OCI-M1 (cell line): ENCODE measurements at regions not wholly inside any gene's neighbourhood (a gene's known extent, or its start where the extent isn't known, plus 50 kb on each side); places are given as distances from the start of the nearest gene placed in this dataset.
"Not testable (repeated sequence)": the region's sequence is repeated elsewhere in the genome, so short reads cannot be mapped to it uniquely, and the experiment has no call there.

Experiments
- DNase-seq: peaks from one replicate; lab custom pipeline; 2025; lab: John Stamatoyannopoulos, UW

- DNase-seq, result peak; percentile 63
Observed at GRCh38 chr6:94902974-94903628, 674.2 kb upstream of the MANEA start.

- no peak for DNase-seq
Observed at GRCh38 chr6:94899191-94899590, 678.1 kb upstream of the MANEA start.

DNA sequence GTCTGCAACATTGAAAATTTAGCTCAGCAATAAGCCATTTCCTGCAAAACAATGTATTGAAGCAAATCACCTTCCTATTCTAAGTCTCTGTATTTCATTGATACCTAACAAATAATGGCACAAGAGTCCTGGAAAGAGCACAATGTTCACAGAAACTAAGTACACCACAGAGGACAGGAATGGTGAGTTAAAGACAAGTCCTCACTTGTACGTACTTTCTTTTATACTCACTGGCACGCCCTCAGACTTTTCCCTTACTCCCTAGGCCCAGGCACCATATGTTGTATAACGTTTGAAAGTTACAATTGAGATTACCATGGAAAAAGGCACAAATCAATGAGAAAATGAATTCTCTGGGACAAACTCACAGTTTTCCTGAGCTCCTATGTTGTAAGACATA, 683.0 kb upstream of the MANEA start:
- DNase-seq, result no peak

- no peak for DNase-seq
Observed at GRCh38 chr6:94893327-94893726, 684.0 kb upstream of the MANEA start.

GRCh38 chr6:94873819-94874218, 703.5 kb upstream of the MANEA start:
- peak; percentile 69 for DNase-seq

GRCh38 chr6:94862112-94862511, 715.2 kb upstream of the MANEA start:
- DNase-seq, result no peak

- no peak for DNase-seq
Observed at GRCh38 chr6:94859924-94860323, 717.4 kb upstream of the MANEA start.

DNA sequence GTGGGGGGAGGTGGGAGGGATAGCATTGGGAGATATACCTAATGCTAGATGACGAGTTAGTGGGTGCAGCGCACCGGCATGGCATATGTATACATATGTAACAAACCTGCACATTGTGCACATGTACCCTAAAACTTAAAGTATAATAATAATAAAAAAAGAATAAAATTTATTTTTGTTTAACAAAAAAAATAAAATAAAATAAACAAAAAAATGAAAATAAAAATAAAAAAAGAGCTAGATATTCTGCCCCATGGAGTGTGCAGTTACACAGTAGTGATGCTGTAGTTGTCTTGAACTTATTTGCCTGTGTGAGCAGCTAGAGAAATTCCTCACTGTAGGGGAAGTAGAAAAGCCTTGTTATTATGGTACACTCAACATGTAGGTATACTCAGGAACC, 720.3 kb upstream of the MANEA start:
- not testable (repeated sequence) for DNase-seq

DNA sequence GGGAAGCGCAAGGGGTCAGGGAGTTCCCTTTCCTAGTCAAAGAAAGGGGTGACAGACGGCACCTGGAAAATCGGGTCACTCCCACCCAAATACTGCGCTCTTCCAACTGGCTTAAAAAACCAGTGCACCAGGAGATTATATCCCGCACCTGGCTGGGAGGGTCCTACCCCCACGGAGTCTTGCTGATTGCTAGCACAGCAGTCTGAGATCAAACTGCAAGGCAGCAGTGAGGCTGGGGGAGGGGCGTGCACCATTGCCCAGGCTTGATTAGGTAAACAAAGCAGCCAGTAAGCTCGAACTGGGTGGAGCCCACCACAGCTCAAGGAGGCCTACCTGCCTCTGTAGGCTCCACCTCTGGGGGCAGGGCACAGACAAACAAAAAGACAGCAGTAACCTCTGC, 726.0 kb upstream of the MANEA start:
- DNase-seq, result not testable (repeated sequence)

DNA sequence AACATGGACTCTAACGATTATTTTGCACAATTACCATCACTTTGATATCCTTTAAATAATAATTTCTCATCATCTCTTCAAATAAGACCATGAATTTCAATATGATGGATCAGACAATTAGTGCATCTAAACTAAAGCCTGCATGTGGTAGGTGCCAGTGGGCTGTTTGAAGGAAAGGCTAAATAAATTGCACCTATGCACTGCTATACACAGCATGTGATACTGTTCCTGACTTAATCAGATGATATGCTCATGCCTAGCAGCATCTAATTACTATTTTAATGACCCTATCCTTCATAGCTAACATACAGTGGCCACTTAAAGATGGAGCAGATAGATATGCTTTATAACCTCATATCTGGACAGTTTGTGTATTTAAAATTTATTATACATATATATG, 731.6 kb upstream of the MANEA start:
- no peak for DNase-seq

- no peak for DNase-seq
Observed at GRCh38 chr6:94835264-94835663, 742.1 kb upstream of the MANEA start.

DNA sequence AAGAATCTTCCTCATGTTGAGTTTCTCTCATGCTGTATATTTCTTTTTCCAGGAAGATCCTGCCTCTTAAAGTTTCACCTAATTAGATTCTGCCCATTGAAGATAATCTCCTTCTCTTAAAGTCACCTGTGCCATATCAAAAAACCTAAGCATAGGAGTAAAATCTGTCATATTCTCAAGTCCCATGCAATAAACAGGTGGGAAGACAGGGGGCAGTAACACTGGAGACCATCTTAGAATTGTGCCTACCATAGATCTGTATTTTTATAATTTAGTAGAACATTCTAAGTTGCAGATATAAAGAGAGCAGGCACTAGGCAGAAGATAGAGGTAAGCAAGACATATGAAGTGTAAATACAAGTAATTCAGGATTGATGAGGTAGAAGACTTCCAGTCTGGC, 763.5 kb upstream of the MANEA start:
- no peak for DNase-seq

- DNase-seq, result no peak
Observed at GRCh38 chr6:94801344-94801743, 776.0 kb upstream of the MANEA start.

GRCh38 chr6:94785514-94785913, 791.8 kb upstream of the MANEA start:
- DNase-seq, result no peak

GRCh38 chr6:94785081-94785480, 792.3 kb upstream of the MANEA start:
- peak; percentile 55 for DNase-seq

DNA sequence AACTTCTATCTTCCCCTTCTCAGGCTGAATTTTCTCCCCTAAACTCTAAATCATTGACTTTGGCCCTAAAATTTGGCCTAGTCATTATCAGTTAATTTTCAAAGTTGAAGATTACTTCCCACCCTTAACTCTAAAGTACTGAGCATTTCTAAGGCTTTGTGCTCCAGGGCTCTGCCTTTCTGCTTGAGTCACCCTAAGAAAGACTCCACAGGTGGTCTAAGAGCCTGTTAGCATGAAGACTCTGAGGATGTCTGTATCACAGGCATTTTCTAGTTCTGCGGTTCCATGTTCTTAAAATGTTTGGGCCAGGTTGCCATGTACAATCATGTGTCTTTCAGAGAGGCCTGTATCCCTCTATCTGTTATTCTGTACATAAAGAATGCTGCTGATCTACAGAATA, 808.1 kb upstream of the MANEA start:
- DNase-seq, result no peak

GRCh38 chr6:94751641-94752329, 825.5 kb upstream of the MANEA start:
- DNase-seq, result peak; percentile 91

- DNase-seq, result peak; percentile 33
Observed at GRCh38 chr6:94736236-94736635, 841.1 kb upstream of the MANEA start.

DNA sequence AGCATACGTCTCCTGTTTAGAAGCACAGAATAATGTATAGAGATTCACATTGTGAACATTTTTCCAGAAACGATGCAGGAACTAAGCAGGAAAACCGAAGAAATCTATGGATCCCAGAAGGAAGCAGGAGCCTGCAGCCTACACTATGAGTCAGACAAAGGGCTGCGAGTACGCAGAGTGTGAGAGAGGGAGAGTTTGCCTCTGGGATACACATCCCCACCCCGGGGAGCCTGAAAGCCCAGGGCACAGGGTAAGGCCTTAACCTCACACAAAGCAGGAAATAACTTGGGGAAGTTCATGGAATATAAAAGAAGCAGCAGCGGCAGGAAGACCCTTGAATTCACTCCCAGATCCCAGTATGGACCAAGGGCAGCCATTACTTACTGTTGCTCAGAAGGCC, 842.1 kb upstream of the MANEA start:
- DNase-seq, result peak; percentile 49

DNA sequence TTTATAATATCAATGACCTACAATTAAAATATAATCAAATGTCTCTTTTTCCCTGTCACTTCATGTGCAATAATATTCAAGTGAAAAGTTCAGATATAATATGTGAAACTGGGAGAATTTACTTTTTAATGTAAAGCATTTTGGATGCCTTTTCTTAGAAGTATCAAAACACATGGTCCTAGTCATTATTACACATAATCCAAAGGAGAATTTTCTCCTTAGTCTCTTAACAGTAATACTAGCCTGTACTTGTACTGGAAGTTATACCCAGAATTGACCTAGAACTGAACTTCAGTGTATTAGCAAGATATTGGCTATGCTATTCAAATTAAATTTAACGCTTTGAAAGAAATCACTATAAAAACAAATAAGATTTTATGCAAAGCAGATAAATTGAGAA, 842.6 kb upstream of the MANEA start:
- peak; percentile 41 for DNase-seq

DNA sequence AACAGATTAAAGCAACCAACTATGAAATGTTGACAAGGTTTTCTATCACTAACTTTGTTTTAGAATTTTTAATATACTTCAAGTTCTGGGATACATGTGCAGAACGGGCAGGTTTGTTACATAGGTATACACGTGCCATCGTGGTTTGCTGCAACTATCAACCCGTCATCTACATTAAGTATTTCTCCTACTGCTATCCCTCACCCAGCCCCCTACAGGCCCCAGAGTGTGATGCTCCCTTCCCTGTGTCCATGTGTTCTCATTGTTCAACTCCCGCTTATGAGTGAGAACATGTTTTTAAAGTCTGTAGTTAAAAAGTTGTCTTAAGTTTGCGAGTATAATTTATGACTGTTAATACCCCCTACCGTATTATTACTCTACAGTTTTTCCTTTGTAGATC, 844.3 kb upstream of the MANEA start:
- DNase-seq, result peak; percentile 62

GRCh38 chr6:94727710-94728109, 849.6 kb upstream of the MANEA start:
- peak; percentile 30 for DNase-seq

DNA sequence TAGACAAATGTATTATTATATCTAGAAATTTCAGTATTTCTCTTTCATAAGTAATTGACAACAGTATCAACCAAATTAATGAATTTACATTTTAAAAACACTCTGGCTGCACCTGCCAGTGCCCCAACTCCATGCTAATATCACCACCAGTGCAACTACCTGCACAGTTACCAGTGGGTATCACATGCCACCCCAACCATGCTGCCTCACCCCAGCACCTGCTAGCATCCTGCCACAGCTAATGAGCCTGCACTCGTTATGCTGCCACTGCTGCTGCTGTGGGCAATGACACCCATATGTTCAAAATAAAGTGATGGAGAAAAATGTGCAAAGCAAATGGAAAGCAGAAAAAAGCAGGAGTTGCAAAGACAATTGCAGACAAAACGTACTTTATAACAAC, 855.9 kb upstream of the MANEA start:
- no peak for DNase-seq

- peak; percentile 59 for DNase-seq
Observed at GRCh38 chr6:94713446-94713845, 863.9 kb upstream of the MANEA start.
